ENCODE measurements at regions not wholly inside any gene's neighbourhood (a gene's known extent, or its start where the extent isn't known, plus 50 kb on each side); places are given as distances from the start of the nearest gene placed in this dataset.

- Histone ChIP-seq H3T11ph (ENCODE audit: low read length) (no peak overlapping the region), H2BK120ac (ENCODE audit: low read depth, low read length, poor library complexity, severe bottlenecking) (no peak overlapping the region), H4K5ac (ENCODE audit: insufficient read length, low read depth, low read length) (no peak overlapping the region), H2AK5ac (ENCODE audit: insufficient read length, low read length) (no peak overlapping the region), H2BK5ac (ENCODE audit: insufficient read length, low read length) (no peak overlapping the region), H4K20me1 (ENCODE audit: control insufficient read depth, insufficient read depth, insufficient read length) (no peaks in the 10 kb centered on the region), H2AFZ (ENCODE audit: low read length) (no peak overlapping the region), H3K27me3 (ENCODE audit: insufficient read depth, low read length) (no peaks in the 10 kb centered on the region), H2BK15ac (ENCODE audit: low read depth, low read length) (no peak overlapping the region), H3K4ac (ENCODE audit: low read depth, low read length) (no peak overlapping the region), H2BK12ac (ENCODE audit: insufficient read length, low read depth, low read length) (no peak overlapping the region), H3K14ac (ENCODE audit: insufficient read depth, low read length) (no peak overlapping the region), H2BK20ac (ENCODE audit: low read depth, low read length, poor library complexity, severe bottlenecking) (no peak overlapping the region), H3K27ac (ENCODE audit: insufficient read length, low read depth, low read length) (no peak overlapping the region), H3K18ac (ENCODE audit: insufficient read length, low read depth, low read length) (no peak overlapping the region), H3K23ac (ENCODE audit: insufficient read length, low read depth, low read length) (no peak overlapping the region), H3K9me3 (ENCODE audit: control insufficient read depth, low read depth, low read length) (no peaks in the 10 kb centered on the region), H3K79me1 (ENCODE audit: insufficient read depth, low read depth, low read length, poor library complexity, severe bottlenecking) (no peaks in the 10 kb centered on the region), H3K4me1 (ENCODE audit: insufficient read depth, low read length) (peaks cover 6% of the 10 kb centered on the region; the same call in 1 of the 2 replicates), H3K56ac (ENCODE audit: insufficient read length, low read depth, low read length) (no peak overlapping the region), H3K23me2 (ENCODE audit: insufficient read length, low read depth, low read length, poor library complexity, severe bottlenecking) (no peaks in the 10 kb centered on the region), H3K79me2 (ENCODE audit: insufficient read depth, low read length) (no peaks in the 10 kb centered on the region), H4K91ac (ENCODE audit: insufficient read length, low read depth, low read length) (no peak overlapping the region), H4K8ac (replicated peaks; ENCODE audit: insufficient read length, low read depth, low read length) (no peak overlapping the region), H3K9ac (ENCODE audit: extremely low read depth, insufficient read length, low read length) (no peak overlapping the region), H3K4me2 (ENCODE audit: insufficient read depth, insufficient read length, low read length) (no peak overlapping the region)
- DNase-seq: no peak
- Mint-ChIP-seq H3K4me3 (no peak overlapping the region), H3K27ac (peak overlapping the region in 1 of 3 experiments; percentile 50; a peak in 2 of 7 replicates), H3K9me3 (no peaks in the 10 kb centered on the region), H3K27me3 (ENCODE audit: low read depth) (no peaks in the 10 kb centered on the region), H3K4me1 (peaks cover 24% of the 10 kb centered on the region in 2 experiments), H3K36me3 (ENCODE audit: insufficient read depth in 1 of 3, low read depth in 3 of 3) (no peaks in the 10 kb centered on the region; a peak in 1 of 7 replicates)
- TF ChIP-seq, protein P1, sequence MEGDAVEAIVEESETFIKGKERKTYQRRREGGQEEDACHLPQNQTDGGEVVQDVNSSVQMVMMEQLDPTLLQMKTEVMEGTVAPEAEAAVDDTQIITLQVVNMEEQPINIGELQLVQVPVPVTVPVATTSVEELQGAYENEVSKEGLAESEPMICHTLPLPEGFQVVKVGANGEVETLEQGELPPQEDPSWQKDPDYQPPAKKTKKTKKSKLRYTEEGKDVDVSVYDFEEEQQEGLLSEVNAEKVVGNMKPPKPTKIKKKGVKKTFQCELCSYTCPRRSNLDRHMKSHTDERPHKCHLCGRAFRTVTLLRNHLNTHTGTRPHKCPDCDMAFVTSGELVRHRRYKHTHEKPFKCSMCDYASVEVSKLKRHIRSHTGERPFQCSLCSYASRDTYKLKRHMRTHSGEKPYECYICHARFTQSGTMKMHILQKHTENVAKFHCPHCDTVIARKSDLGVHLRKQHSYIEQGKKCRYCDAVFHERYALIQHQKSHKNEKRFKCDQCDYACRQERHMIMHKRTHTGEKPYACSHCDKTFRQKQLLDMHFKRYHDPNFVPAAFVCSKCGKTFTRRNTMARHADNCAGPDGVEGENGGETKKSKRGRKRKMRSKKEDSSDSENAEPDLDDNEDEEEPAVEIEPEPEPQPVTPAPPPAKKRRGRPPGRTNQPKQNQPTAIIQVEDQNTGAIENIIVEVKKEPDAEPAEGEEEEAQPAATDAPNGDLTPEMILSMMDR (conservative IDR thresholded peaks at IDR 0.05): no peak
- WGBS (ENCODE audit: extremely low coverage, insufficient read length, low lambda C conversion rate): no CpG with 5 or more reads among the region's 8 CpGs
Measured at GRCh38 chr9:21589344-21590056, 107.4 kb upstream of the IFNE start.

Data from H9 (cell line).